ENCODE measurements at regions not wholly inside any gene's neighbourhood (a gene's known extent, or its start where the extent isn't known, plus 50 kb on each side); places are given as distances from the start of the nearest gene placed in this dataset.

- H3K4me1 ChIP-seq (ENCODE audit: control insufficient read depth, low read length), result no peaks in the 10 kb centered on the region
- no peak overlapping the region for H3K4me2 ChIP-seq (ENCODE audit: low read length)
- no peaks in the 10 kb centered on the region for H3K27me3 ChIP-seq (ENCODE audit: control insufficient read depth, low read length)
- no peaks in the 10 kb centered on the region for H3F3A ChIP-seq (ENCODE audit: control insufficient read depth, insufficient read depth)
- no peak overlapping the region for H3K4me3 ChIP-seq (ENCODE audit: low read length)
- no peaks in the 10 kb centered on the region for H3K9me2 ChIP-seq (replicated peaks; ENCODE audit: control insufficient read depth, low read length)
- TF ChIP-seq EZH2phosphoT487 (IDR thresholded peaks at IDR 0.05; ENCODE audit: borderline replicate concordance, low read length) (no peak), CTCF (IDR thresholded peaks at IDR 0.05; ENCODE audit: low read depth, low read length, poor library complexity, severe bottlenecking) (no peak)
- no peaks in the 10 kb centered on the region for H4K20me1 ChIP-seq (ENCODE audit: control insufficient read depth, insufficient read depth, low read depth, low read length)
- H3K27ac ChIP-seq (ENCODE audit: low read depth, low read length), result no peak overlapping the region
- H3K9me3 ChIP-seq (ENCODE audit: control insufficient read depth, insufficient read depth, low read length), result no peaks in the 10 kb centered on the region
- H3K79me2 ChIP-seq (ENCODE audit: control insufficient read depth, low read length), result no peaks in the 10 kb centered on the region
- no peaks in the 10 kb centered on the region for H3K36me3 ChIP-seq (ENCODE audit: control insufficient read depth, low read length)
Observed at GRCh38 chr6:163872335-163872734, 457.8 kb downstream of the QKI start.

GRCh38 chr6:163871616-163872015 is 457.1 kb downstream of the QKI start:
- H3F3A ChIP-seq (ENCODE audit: control insufficient read depth, insufficient read depth), result no peaks in the 10 kb centered on the region
- no peak overlapping the region for H3K27ac ChIP-seq (ENCODE audit: low read depth, low read length)
- no peaks in the 10 kb centered on the region for H3K79me2 ChIP-seq (ENCODE audit: control insufficient read depth, low read length)
- H3K27me3 ChIP-seq (ENCODE audit: control insufficient read depth, low read length), result no peaks in the 10 kb centered on the region
- no peak for TF ChIP-seq CTCF (IDR thresholded peaks at IDR 0.05; ENCODE audit: low read depth, low read length, poor library complexity, severe bottlenecking)
- no peak for TF ChIP-seq EZH2phosphoT487 (IDR thresholded peaks at IDR 0.05; ENCODE audit: borderline replicate concordance, low read length)
- no peak overlapping the region for H3K4me2 ChIP-seq (ENCODE audit: low read length)
- no peak overlapping the region for H3K4me3 ChIP-seq (ENCODE audit: low read length)
- H3K9me3 ChIP-seq (ENCODE audit: control insufficient read depth, insufficient read depth, low read length), result no peaks in the 10 kb centered on the region
- H3K36me3 ChIP-seq (ENCODE audit: control insufficient read depth, low read length), result no peaks in the 10 kb centered on the region
- H3K4me1 ChIP-seq (ENCODE audit: control insufficient read depth, low read length), result no peaks in the 10 kb centered on the region
- H3K9me2 ChIP-seq (replicated peaks; ENCODE audit: control insufficient read depth, low read length), result no peaks in the 10 kb centered on the region
- H4K20me1 ChIP-seq (ENCODE audit: control insufficient read depth, insufficient read depth, low read depth, low read length), result no peaks in the 10 kb centered on the region

GRCh38 chr6:163867518-163868292 is 453.2 kb downstream of the QKI start:
- Histone ChIP-seq H4K20me1 (ENCODE audit: control insufficient read depth, insufficient read depth, low read depth, low read length) (no peaks in the 10 kb centered on the region), H3K4me3 (ENCODE audit: low read length) (no peak overlapping the region), H3K27ac (ENCODE audit: low read depth, low read length) (no peak overlapping the region), H3K27me3 (ENCODE audit: control insufficient read depth, low read length) (no peaks in the 10 kb centered on the region), H3K79me2 (ENCODE audit: control insufficient read depth, low read length) (no peaks in the 10 kb centered on the region), H3K4me2 (ENCODE audit: low read length) (no peak overlapping the region), H3K4me1 (ENCODE audit: control insufficient read depth, low read length) (no peaks in the 10 kb centered on the region), H3F3A (ENCODE audit: control insufficient read depth, insufficient read depth) (no peaks in the 10 kb centered on the region), H3K36me3 (ENCODE audit: control insufficient read depth, low read length) (no peaks in the 10 kb centered on the region), H3K9me3 (ENCODE audit: control insufficient read depth, insufficient read depth, low read length) (no peaks in the 10 kb centered on the region), H3K9me2 (replicated peaks; ENCODE audit: control insufficient read depth, low read length) (no peaks in the 10 kb centered on the region)
- no peak for TF ChIP-seq EZH2phosphoT487 (IDR thresholded peaks at IDR 0.05; ENCODE audit: borderline replicate concordance, low read length)
- TF ChIP-seq CTCF (IDR thresholded peaks at IDR 0.05; ENCODE audit: low read depth, low read length, poor library complexity, severe bottlenecking), result no peak
